HG02870 (cell line): ENCODE measurements at regions not wholly inside any gene's neighbourhood (a gene's known extent, or its start where the extent isn't known, plus 50 kb on each side); places are given as distances from the start of the nearest gene placed in this dataset.
A peak's percentile ranks its signal among the peaks of the same experiment; 100 is the strongest.
"Not testable (repeated sequence)": the region's sequence is repeated elsewhere in the genome, so short reads cannot be mapped to it uniquely, and the experiment has no call there.

Experiments
- ATAC-seq: cut with Tn5 transposase; IDR thresholded peaks from one replicate; pipeline ENCODE4 v1.9.1; 2021; ENCODE audit warnings: mild to moderate bottlenecking, moderate library complexity; ENCODE audit not compliant: unreplicated experiment

DNA sequence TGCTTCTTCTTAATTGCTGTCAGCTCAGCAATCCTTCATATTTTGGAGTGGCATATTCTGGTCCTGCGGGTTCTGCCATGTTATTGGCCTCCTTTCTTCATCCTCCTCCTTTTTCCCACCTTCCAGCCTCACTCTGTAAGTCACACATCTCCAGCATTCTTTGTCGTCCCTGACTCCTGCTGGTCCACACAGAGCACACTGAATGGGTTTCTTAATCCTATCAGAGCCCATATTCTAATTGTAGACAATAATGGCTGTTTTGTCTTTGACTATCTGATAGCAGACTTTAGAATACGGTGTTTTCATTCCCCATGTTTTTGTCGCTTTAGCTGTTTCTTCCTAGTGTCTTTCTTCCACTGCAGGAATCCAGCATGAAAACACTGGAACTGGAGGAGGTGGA, 389.6 kb downstream of the REEP3 start:
- no peak for ATAC-seq

DNA sequence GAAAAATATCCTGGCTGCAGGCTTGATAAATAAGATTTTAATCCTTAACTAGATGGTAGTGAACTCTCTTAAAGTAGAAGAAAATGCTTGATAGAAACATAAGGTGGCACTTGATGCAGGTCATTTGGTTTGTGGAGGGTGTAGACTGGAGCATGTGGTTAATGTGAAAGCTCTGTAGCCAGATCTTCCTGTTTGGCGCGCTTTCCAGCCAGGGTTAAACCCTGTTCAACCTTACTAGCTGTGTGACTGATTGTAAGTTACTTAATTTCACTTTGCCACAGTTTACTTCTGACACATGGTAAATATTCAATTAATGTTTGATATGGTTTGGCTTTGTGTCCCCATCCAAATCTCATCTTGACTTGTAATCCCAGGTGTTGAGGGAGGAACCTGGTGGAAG, 394.0 kb downstream of the REEP3 start:
- no peak for ATAC-seq

DNA sequence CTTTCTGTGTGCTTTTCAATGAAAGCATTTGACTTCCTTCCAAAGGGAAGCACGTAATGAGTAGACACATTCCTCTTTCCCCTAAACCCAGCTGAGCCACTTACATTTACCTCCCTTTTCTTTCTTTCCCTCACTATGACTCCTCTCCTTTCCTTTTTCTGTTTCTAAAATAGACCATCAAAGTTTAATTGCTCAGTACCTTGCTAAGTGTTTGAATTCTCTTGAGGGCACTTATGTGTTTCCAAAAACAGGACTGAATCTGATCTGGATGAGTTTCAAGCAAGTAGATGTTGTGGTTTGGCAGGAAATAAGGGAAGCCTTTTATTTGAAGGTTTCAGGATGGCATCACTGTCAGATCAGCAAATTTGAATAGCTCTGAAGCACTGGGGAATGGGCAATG, 396.2 kb downstream of the REEP3 start:
- no peak for ATAC-seq

DNA sequence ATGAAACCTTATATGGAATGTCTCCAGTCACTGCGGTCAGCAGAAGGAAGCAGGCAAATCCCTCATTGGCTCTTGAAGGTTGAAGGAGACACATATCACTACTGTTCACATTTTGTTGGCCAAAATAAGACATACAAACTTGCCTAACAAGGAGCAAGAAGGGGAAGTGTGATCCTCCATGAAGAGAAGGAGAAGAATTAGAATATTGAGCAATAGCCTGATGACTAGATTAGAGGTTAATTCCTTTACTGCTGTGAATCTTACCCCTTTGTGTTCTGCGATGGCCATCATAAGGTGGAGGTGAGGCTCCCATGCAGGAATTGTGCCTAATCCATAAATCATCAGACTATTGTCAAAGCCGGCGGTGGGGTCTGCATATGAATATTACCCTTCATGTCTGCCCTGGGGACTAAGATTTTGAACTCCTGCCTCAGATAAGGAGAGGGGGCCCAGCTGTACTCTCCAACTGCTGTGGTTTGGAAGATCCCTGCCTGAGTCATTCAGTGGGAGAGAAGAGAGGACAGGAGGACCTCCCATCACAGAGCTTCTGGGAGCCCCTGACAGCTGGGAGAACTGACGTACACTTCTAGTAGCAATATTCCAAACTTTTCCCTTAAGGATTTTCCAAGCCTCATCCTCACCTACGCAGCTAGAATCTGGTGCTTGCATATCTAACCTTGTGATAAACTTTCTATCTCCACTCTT, 398.5 kb downstream of the REEP3 start:
- no peak for ATAC-seq

DNA sequence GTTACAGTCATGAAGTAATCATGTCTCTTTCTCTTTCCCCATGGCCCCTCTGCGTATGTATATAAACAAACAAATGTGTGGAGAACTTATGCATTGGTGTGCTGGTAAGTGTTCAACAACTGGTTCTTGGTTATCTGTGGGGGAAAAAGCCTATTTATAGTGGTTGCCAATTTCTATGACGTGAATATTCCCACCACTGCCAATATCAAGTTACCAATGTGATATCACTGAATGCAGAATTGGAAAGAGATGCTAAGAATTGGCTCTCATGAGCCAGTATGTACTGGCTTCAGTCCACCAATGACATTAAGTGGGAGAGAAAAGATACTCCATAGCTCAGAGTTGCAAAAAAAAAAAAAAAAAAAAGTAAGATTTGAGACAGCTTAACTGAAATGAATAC, 399.7 kb downstream of the REEP3 start:
- ATAC-seq: no peak

DNA sequence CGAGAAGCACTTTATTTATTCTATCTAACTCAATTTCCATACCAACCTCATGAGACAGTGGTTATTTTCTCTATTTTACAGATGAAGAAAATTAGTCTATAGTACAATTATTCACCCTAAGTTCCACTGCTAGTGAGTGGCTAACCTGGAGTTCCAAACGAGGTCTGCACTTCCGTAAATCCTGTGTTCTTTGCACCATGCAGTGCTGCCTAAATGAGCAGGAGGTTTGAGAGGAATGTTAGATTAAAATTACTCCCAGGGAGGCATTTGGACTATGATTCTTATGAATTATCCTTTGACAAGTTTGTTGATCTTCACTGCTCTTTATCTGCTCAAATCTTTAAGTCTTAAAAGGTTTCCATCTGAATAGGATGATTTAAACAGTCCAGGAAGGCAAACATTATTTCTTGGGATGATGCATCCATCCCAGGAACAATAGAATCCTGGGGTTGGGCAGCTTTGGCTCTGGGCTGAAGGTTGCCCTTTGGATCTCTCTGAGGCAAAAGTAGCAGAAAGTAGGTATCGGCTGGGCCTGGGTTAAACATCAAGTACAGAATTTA, 400.8 kb downstream of the REEP3 start:
- ATAC-seq: no peak

DNA sequence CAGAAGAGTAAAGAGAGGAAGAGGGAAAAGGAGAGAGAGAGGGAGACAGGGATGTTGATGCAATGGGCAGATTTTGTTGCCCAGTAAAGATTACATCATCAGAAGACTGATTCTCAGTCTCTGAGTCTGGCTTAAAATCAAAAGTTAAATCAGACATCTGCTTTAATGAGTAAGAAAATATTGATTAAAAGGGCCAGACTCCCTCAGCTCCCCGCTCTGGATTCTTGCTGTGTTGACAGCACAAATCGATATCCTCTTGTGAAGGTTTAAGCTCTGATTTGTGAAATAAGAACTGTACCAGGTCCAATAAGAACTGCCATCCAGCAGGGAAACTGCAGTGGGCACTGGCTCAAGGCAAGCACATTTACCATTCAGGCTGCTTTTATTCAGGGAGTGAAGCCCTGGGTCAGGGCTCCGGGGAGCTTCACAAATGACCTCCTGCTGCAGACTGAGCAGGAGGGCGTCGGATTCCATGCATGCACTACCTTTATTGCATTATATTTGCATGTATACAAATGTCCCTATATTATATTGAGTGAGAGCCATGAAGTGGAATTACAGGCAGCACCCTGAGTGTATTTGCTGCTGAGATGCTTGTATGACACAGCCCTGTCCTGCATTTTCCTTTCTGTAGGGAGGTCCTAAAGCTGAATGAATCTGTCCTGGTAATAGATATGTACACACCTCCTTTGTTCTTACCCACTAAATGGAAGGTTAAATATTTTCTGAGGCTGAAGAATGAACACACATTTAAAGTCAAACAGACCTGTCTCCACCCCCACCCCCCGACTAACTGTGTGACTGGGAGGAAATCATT, 401.5 kb downstream of the REEP3 start:
- no peak for ATAC-seq

DNA sequence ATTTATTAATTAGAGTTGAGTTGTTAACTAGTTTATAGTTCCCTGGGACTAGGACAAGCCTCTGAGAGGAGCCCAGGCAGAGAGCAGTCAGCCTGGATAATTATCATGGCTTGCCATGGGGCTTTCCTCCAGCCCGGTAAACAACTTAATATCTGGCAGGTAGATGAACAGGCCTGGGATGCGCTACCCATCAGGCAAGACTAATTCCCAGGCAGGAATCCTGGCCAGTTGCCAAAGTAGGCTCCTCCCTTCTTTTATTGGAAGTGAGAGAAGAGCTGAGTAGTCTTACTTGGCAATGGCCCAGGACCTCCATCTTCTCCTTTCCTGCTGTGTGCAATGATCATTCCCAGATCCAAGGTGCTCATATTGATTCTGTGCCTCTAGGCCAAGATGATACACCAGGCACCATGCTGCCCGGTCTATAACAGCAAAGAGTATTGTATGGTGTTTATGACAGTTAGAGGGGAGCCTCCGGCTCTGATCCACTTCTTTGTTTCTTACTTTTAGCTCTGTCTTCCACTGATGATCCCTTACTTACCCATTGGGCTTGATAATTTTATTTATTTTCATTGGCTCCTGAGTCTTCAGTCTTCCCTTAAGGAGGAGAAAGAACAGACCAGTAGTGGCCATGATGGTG, 408.7 kb downstream of the REEP3 start:
- no peak for ATAC-seq

DNA sequence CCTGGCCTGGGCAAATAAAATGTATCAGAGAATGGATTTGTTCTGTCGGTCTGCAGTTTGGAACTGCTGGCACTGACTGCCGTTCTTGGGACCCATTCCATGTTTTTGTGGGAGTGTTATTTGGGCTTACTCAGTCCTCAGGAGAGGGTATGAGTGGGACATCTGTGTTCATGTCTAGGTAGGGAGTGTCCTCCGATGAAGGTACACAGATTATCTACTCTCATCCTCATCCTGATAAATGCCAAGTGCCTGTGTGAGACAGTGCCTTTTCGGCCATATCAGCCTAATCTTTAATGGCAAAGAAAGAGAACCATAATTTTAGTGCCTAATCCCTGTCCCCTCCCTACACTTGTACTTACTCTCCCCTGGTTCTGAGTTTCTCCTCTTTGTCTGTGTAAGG, 409.4 kb downstream of the REEP3 start:
- no peak for ATAC-seq

DNA sequence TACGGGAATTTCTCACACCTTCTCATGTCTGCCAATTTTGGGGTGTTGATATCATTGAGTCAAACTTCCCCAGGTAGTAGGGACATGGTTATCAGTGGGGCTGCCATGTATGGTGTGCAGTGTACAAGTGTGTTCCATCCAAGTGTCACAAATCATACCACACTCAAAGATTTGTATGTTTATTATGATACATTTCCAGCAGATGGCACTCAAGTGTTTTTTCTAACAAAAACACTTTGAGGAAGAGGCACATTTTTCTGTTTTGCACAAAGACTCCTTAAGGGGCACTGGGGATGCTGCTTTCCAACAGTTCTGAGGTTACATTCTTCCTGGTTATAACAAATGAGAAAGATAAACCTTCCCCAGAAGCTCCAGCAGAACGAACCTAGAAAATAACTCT, 414.5 kb downstream of the REEP3 start:
- ATAC-seq: no peak

DNA sequence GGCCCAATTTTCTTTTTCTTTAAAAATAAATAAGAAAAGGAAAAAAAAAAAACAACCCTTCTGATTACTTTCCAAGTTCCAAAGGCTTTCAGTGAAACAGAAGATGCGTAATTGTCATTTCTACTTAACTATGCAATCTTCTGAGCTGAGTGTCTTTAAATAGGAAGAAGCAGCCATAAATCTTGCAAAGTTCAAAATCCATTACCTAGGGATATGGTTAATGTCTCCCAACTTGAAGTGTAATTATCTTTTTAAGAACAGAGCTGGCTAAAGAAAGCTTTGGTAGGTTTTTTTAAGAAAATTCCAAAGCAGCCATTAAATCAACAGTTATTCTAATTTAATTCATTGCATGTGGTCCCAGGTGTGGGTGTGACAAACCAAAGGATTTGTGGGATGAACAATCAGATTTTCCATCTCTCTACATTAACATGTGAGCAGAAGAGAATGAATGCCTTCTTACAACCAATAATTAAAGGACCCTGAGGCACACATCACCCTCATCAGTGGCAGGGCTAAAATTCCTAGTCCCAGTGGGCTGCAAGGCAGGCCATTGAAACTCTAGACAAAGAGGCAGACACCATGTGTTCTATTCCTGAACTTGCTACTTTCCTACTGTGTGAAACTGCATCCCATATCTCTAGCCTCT, 419.2 kb downstream of the REEP3 start:
- ATAC-seq: no peak

DNA sequence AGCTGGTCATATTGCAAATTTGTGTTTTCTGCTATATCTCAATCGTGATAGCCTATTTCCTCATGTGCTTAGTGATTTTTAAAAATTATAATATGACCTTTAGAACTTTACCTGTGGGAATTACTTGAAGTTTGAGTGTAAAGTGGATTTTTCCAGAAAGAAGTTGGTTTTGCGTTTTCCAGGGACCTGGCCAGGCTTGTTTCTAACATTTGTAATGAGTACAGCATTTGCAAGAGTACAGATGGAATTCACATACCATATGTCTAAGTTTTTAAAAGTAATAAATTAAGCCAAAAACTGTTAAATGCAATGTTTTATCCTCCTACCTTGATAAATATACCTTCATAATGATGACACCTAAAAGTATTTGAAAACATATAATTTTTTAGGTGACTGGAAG, 443.2 kb downstream of the REEP3 start:
- ATAC-seq: no peak

DNA sequence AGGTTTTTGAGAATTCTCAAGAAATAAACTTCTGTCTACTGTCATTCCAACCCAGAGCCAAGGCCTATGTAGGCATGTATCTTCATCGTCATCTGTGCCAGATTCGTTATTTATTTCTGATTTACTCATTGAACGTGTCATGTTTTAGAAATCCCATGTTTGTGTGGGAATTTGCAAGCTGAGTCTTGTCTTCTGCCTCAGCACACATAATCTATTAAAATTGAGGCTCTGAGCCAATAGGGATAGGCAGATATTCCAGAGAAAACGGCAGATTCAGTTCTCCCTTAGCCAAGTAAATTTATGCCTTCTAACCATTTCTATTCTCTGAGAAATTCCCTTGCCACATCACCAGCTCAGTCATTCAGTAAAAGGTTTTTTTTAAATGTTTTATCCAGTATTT, 444.6 kb downstream of the REEP3 start:
- no peak for ATAC-seq

DNA sequence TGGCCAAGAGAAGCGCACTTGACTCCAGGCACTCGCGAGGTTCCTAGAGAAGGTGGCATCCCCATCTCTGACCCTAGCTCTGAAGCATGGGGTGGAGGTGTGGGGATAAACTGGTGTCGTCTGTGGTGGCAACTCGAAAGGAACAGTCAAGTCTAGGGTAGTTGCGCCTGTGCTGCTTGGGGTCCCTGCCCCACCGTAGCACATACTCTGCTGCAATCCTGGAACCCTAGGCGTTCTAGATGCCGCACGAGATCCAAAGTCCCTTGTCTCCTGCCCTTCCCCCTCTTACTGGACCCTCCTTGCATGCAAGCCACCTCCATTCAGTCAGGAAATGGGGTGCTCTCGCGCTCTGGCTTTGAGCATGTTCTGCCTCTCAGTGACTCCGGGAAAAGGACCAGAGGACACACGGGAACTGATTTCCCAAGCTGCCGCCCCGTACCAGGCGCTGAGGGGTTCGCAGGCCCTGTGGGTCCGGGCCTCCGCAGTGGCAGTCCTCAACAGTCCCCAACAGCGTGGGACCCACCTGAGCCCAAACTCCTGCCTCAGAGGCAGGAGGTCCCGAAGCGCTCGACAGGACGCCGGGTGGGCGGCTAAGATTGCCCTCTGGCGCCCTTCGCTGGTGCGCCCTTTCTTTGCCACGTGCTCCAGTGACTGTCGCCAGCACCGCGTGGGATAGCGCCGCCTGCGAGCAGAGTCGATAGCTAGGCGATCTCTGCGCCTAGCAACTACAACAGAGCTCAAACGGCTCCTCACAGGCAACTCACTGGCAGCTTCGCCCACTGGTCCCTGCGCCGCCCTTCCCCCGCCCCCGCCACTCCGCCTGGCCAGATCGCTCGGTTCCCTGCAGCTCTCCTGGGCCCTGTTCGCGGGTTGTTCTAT, 452.0 kb downstream of the REEP3 start:
- ATAC-seq: no peak

DNA sequence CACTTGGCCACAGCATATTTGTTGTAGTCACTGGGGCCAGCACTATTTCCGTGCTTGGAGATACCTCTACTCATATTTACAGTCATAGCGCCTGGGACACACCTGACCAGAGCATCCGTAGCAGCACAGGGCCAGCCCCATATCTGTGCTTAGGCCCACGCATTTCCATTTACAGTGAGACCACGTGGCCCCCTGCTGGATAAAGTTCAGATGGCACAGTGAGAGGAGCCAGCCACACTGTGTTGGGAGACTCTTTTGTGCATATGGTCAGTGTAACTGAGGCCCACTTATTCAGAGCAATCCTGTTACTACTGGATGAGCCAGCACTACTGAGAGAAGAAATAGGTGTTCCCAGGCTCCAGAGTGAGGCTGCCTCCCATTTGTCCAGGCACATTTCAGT, 455.3 kb downstream of the REEP3 start:
- ATAC-seq: peak; percentile 90

DNA sequence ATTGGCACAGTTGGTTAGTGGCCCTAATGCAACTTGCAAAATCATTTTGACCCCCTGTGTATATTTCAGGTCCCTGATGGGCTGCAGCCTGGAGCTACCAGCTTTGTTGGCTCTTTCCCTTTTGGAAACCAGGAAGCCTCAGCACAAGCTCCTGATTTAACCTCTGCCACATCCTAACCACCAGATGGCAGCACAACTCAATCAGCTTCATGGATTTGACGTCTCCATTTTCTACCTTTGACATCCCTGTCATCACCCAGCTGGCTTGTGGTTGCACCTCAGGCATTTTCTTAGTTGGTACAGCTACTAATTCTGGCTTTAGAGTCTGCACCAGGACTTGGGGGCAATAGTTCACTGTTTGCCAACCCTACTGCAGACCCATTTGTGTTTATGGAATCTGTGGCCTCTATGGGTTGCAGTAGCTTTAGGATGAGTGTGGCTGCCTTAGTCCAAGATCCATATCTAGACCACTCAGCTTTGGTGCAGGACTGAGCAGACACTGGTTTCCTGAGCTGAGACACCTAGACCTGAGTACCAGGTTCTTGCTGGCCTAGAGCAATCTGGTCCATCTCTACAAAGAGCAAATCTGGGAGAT, 456.2 kb downstream of the REEP3 start:
- peak; percentile 55 for ATAC-seq

DNA sequence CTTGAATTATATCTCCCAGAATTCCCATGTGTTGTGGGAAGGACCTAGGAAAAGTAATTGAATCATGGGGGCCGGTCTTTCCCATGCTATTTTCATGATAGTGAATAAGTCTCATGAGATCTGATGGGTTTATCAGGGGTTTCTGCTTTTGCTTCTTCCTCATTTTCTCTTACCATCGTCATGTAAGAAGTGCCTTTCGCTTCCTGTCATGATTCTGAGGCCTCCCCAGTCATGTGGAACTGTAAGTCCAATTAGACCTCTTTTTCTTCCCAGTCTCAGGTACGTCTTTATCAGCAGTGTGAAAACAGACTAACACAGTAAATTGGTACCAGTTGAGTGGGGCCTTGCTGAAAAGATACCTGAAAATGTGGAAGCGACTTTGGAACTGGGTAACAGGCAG, 459.7 kb downstream of the REEP3 start:
- not testable (repeated sequence) for ATAC-seq

DNA sequence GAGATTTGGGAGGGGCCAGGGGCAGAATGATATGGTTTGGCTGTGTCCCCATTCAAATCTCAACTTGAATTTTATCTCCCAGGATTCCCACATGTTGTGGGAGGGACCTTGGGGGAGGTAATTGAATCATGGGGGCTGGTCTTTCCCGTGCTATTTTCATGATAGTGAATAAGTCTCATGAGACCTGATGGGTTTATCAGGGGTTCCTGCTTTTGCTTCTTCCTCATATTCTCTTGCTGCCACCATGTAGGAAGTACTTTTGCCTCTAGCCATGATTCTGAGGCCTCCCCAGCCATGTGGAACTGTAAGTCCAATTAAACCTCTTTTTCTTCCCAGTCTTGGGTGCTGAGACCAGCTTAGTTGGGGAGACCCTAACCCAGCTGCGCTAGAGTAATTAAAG, 462.9 kb downstream of the REEP3 start:
- not testable (repeated sequence) for ATAC-seq

DNA sequence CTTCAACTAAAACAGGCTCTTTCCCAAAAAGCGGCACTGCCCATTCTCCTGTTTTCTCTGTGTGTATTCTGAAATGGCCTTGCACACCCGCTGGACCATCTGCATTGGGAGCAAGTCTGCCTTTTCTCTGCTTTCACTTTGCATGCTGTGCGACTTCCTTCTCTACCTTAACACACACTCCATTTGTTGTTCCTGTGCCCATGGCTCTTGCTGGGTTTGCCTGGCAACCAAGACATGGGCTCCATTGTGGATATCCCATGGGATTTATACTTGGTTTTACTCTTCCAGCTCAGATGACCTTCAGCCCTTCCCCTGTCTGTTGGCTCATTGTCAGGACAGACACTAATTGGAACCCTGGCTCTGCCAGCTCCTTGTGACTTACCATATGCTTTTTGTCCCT, 465.3 kb downstream of the REEP3 start:
- ATAC-seq: no peak

DNA sequence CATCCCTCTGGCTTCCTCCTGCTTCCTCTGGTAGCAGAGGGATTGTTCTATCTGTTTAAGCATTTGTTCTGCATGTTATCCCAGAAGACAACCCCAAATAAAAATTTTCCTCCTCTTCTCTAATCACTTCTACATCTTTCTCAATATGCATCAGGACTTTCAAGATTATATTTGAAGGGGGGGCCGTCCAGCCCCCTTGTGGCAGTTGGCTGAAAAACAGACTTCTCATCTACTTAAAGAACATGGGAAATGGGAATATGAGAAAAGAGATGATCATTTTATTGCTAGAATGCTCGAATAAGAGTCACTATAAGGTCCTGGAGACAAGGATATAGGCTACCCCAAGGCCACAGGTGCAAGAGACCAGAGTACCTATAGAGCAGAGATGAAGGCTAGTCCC, 466.0 kb downstream of the REEP3 start:
- no peak for ATAC-seq
